ENCODE measurements at regions not wholly inside any gene's neighbourhood (a gene's known extent, or its start where the extent isn't known, plus 50 kb on each side); places are given as distances from the start of the nearest gene placed in this dataset.

DNA sequence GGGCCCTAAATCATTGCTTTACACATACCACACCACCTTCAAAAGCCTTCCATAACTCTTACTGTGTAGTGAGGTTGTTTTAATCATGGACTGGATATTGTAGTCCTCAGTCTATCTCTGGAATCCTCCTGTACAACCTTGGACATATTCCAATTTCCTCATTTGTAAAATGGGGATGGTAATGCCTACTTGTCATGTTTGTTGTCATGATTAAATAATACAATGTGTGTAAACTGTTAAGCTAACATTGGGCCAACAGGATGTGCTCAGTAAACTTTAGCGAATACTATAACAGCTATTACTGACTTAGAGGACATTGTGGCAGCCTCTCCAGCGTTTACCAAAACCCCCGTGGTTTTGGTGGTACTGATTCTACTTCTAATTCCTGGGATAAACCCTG is 74.7 kb upstream of the PTPRM start:
- no peak for DNase-seq (ENCODE audit: low spot score)
- Mint-ChIP-seq H3K27me3 (ENCODE audit: unreplicated experiment) (peaks cover 2% of the 10 kb centered on the region), H3K27ac (ENCODE audit: unreplicated experiment) (no peak overlapping the region), H3K9me3 (ENCODE audit: unreplicated experiment) (no peaks in the 10 kb centered on the region), H3K36me3 (ENCODE audit: low read depth, unreplicated experiment) (no peaks in the 10 kb centered on the region), H3K4me3 (ENCODE audit: unreplicated experiment) (no peak overlapping the region), H3K4me1 (ENCODE audit: unreplicated experiment) (peaks cover 5% of the 10 kb centered on the region)
- TF ChIP-seq, protein P1, sequence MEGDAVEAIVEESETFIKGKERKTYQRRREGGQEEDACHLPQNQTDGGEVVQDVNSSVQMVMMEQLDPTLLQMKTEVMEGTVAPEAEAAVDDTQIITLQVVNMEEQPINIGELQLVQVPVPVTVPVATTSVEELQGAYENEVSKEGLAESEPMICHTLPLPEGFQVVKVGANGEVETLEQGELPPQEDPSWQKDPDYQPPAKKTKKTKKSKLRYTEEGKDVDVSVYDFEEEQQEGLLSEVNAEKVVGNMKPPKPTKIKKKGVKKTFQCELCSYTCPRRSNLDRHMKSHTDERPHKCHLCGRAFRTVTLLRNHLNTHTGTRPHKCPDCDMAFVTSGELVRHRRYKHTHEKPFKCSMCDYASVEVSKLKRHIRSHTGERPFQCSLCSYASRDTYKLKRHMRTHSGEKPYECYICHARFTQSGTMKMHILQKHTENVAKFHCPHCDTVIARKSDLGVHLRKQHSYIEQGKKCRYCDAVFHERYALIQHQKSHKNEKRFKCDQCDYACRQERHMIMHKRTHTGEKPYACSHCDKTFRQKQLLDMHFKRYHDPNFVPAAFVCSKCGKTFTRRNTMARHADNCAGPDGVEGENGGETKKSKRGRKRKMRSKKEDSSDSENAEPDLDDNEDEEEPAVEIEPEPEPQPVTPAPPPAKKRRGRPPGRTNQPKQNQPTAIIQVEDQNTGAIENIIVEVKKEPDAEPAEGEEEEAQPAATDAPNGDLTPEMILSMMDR (IDR thresholded peaks at IDR 0.05; ENCODE audit: unreplicated experiment): no peak

GRCh38 chr18:7497081-7497480 is 70.0 kb upstream of the PTPRM start:
- no peak for DNase-seq (ENCODE audit: low spot score)
- H3K36me3 Mint-ChIP-seq (ENCODE audit: low read depth, unreplicated experiment): no peaks in the 10 kb centered on the region
- peaks cover 2% of the 10 kb centered on the region for H3K27me3 Mint-ChIP-seq (ENCODE audit: unreplicated experiment)
- H3K4me3 Mint-ChIP-seq (ENCODE audit: unreplicated experiment): no peak overlapping the region
- H3K4me1 Mint-ChIP-seq (ENCODE audit: unreplicated experiment): no peaks in the 10 kb centered on the region
- TF ChIP-seq, protein P1 (IDR thresholded peaks at IDR 0.05; ENCODE audit: unreplicated experiment): no peak
- H3K9me3 Mint-ChIP-seq (ENCODE audit: unreplicated experiment): no peaks in the 10 kb centered on the region
- H3K27ac Mint-ChIP-seq (ENCODE audit: unreplicated experiment): no peak overlapping the region

GRCh38 chr18:7511106-7511505 is 56.0 kb upstream of the PTPRM start:
- Mint-ChIP-seq H3K4me1 (ENCODE audit: unreplicated experiment) (peaks cover 2% of the 10 kb centered on the region), H3K9me3 (ENCODE audit: unreplicated experiment) (no peaks in the 10 kb centered on the region), H3K4me3 (ENCODE audit: unreplicated experiment) (no peak overlapping the region), H3K36me3 (ENCODE audit: low read depth, unreplicated experiment) (no peaks in the 10 kb centered on the region), H3K27me3 (ENCODE audit: unreplicated experiment) (peaks cover 2% of the 10 kb centered on the region), H3K27ac (ENCODE audit: unreplicated experiment) (no peak overlapping the region)
- TF ChIP-seq, protein P1 (IDR thresholded peaks at IDR 0.05; ENCODE audit: unreplicated experiment): no peak
- DNase-seq (ENCODE audit: low spot score): no peak

- peaks cover 2% of the 10 kb centered on the region for H3K27me3 Mint-ChIP-seq (ENCODE audit: unreplicated experiment)
- H3K4me3 Mint-ChIP-seq (ENCODE audit: unreplicated experiment): no peak overlapping the region
- TF ChIP-seq, protein P1 (IDR thresholded peaks at IDR 0.05; ENCODE audit: unreplicated experiment): no peak
- no peaks in the 10 kb centered on the region for H3K36me3 Mint-ChIP-seq (ENCODE audit: low read depth, unreplicated experiment)
- DNase-seq (ENCODE audit: low spot score): no peak
- H3K9me3 Mint-ChIP-seq (ENCODE audit: unreplicated experiment): no peaks in the 10 kb centered on the region
- no peak overlapping the region for H3K27ac Mint-ChIP-seq (ENCODE audit: unreplicated experiment)
- peaks cover 2% of the 10 kb centered on the region for H3K4me1 Mint-ChIP-seq (ENCODE audit: unreplicated experiment)
These were observed 54.8 kb upstream of the PTPRM start for GRCh38 chr18:7512348-7512747.

- TF ChIP-seq, protein P1 (IDR thresholded peaks at IDR 0.05; ENCODE audit: unreplicated experiment): no peak
- Mint-ChIP-seq H3K9me3 (ENCODE audit: unreplicated experiment) (no peaks in the 10 kb centered on the region), H3K36me3 (ENCODE audit: low read depth, unreplicated experiment) (no peaks in the 10 kb centered on the region), H3K4me3 (ENCODE audit: unreplicated experiment) (no peak overlapping the region), H3K27me3 (ENCODE audit: unreplicated experiment) (peaks cover 2% of the 10 kb centered on the region), H3K27ac (ENCODE audit: unreplicated experiment) (no peak overlapping the region), H3K4me1 (ENCODE audit: unreplicated experiment) (peaks cover 4% of the 10 kb centered on the region)
- no peak for DNase-seq (ENCODE audit: low spot score)
These were observed 54.1 kb upstream of the PTPRM start for GRCh38 chr18:7512990-7513389.

Data from endothelial cell (in vitro differentiated cells).